Skin of body (tissue), 1 donor: ENCODE measurements at regions not wholly inside any gene's neighbourhood (a gene's known extent, or its start where the extent isn't known, plus 50 kb on each side); places are given as distances from the start of the nearest gene placed in this dataset.

Experiments used
- DNase-seq: peaks from one replicate; lab custom pipeline; 2025; lab: John Stamatoyannopoulos, UW

DNA sequence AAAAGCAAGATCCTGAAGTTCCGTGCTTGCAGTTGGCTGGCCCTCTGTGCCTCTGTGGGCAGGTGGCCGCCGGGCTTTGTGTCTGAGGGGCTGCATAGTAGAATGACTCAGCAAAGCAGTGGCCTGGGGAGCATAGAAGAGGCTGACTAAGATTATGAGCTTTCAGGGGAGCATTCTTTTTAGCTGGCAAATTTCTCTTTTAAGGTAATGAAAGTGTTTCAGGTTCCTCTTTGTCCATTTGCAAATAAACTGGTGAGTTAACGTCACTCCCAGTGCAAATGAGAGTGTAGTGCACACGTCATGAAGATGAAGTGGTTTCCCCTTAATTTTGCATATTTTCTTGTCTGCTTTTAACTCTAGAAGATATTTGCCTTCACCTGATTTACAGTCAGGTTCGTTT is 98.6 kb downstream of the BCL2L11 start:
- DNase-seq: no peak

DNA sequence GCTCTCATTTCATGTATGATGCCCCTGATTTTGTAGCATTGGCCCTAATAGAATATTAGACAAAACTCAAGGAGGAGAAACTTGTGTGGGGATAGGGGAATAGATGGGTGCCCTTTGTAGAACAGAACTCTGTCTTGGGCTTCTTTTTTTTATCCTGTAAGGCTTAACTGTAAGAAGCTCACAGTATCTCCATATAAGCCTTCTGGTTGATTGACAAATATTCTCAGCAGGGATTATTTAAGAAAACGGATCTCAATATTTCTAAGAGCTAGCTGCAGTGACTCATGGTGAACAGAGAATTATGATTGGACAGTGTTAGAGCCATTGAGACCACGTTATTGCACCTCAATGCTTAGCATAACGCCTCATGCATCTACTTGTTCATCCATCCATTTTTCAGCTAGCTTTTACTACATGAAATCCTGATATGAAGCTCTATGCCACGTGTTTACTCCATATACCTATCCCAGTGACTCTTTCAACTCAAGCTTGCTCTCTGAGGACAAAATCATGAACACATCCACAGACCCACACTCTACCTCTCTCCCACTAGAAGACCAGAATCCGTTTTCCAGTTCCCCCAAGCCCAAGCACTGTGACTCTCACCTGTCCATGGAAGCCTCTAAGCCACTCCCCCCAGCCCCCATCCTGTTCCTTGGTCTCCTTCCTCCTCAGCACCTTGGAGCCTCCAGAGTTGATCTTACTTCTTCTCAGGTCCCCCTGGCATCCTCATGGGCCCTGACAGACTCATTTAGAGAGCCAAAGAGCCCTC is 99.2 kb downstream of the BCL2L11 start:
- DNase-seq: no peak

- no peak for DNase-seq
Observed at GRCh38 chr2:111220962-111221361, 100.2 kb downstream of the BCL2L11 start.

DNA sequence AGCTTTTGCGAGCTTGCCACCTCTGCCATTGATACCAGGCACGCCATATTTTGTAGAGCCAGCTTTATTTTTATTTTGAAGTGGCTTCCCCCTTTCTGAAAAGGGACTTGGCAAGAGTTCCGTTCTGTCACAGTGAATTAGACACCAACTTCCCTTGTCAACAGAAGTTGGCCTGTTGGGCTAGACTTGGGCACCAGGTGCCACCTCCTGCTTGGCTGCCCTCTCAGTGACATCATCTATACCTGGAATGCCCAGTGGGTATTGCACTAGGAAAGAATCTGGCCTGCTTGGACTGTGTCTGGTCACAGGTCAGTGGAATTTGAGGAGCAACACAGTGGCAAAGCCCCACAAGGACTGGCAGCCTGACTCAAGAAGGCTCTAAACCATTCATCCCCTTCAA is 101.0 kb downstream of the BCL2L11 start:
- no peak for DNase-seq

- no peak for DNase-seq
Observed at GRCh38 chr2:111222204-111222866, 101.6 kb downstream of the BCL2L11 start.

DNA sequence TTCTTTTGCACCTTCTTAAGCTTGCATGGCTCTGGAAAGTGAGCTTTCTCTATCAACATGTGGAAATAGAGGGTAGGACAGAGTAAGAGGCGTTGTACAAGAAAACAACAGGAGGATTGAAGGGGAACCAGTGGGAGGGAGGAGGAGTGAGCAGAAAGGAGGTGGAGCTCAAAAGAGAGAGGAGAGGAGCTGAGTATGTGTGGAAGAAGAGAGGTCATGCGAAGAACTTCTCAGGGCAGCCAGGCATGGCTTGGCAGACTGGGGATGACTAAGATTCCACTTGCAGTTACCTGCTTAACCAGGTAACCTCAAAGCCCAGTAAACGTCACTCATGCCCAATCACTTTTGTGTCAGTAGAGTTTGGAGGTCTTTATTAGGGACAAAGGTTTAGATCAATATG is 105.1 kb downstream of the BCL2L11 start:
- no peak for DNase-seq

DNA sequence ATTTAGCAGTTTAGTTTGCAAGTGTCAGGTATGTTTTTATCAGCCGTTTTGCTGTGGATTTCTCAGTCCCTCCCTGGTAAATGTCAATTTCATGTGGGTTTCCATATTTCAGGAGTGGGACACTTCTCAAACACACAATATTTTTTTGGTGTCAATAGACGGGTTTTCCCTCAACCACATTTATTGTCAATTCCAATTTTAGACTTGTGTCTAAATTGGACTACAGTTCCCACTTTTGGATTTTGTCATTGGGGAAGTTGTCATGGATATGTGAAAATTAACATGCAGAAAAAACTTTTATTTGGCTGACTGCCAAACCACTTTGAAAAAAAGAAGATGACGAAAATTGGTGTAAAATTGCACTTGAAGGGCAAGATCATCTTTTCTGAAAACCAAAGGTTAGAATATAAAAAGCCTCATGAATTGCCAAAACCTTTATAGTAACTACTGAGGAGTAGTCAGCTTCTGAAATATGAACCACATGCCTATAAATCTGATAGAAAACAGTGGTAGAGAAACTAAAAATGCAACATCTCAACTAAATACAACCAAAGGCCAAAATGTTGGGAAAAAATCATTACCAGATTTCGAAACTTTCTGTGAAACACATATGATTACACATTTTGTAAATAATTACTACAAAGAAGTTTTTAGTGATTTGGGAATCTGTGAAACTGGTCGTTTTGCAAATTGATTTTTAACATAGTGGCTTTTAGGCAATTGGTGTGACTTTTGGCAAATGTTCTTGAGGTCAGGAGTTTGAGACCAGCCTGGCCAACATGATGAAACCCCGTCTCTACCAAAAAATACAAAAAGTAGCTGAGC is 106.4 kb downstream of the BCL2L11 start:
- DNase-seq: peak; percentile 14

- DNase-seq: no peak
Observed at GRCh38 chr2:111227716-111228141, 107.0 kb downstream of the BCL2L11 start.

- DNase-seq: no peak
Observed at GRCh38 chr2:111231532-111232252, 111.0 kb downstream of the BCL2L11 start.

- no peak for DNase-seq
Observed at GRCh38 chr2:111235192-111236015, 114.7 kb downstream of the BCL2L11 start.

GRCh38 chr2:111236025-111236424 is 115.3 kb downstream of the BCL2L11 start:
- no peak for DNase-seq

DNA sequence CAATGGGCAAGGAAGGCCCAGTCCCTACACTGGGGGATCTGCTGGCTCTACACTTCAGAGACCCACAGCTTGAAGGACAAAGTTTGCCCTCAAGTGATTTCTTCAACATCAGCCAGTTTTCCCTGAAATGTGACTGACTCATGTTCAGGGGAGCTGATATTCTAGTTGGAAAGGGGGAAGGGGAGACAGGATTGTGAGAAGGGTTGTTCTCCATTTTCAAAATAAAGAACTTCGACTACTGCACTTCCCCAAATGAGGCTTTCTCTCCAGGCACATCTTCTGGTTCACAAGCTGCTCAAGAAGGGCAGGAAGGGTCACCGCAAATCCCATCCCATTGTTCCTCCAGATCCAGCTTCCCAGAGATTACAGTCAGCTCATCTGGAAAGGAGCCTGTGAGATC is 117.6 kb downstream of the BCL2L11 start:
- DNase-seq: no peak

DNA sequence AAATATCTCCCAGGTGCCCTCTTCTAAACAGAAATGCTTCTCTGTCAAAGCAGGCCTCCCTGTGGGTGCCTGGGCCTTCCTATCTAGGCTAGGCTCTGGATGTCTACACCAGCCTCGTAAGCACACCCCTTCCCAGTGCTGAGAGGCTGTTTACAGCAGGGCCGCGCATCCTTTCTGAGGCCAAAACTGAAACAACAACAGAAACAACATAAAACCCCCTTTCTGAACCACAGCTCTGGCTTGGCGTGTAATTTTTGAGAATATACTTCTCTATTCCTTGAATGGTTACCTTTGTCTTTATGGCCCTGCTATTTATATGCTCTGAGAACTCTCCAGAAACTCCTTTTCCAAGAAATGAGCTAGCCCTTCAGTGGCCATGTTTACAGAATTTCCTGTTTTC is 118.4 kb downstream of the BCL2L11 start:
- DNase-seq: no peak

GRCh38 chr2:111239581-111240249 is 119.0 kb downstream of the BCL2L11 start:
- DNase-seq: no peak

DNA sequence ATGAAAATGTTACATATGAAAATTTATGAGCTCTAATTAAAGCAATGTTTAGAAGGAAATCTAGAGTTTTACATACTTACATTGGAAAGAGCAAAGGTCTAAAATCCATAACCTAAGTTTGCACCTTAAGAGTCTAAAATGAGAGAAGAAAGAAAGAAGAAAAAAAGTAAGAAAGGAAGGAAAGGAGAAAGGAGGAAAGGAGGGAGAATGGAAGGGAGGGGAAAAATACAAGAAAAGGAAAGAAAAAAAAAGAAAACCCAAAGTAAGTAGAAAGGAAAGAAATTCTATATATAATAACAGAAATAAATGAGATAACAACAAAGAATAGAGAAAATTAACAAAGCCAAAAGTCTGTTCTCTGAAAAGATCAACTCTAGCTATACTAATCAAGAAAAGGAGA is 122.6 kb downstream of the BCL2L11 start:
- no peak for DNase-seq

DNA sequence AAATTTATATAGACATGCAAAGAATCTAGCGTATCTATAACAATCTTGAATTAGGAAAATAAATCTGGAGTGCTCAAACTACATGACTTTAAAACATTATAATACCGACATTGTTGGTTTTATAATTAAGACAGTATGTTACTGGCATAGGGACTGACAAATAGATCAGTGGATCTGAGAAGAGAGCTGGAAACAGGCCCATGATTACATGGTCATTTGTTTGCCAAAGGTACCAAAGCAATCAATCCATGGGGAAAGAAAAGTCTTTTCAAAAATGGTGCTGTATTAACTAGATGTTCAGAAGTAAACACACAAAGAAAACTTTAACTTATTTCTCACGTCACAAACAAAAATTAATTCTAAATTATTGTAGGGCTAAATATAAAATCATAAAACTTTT is 124.2 kb downstream of the BCL2L11 start:
- DNase-seq: no peak

DNA sequence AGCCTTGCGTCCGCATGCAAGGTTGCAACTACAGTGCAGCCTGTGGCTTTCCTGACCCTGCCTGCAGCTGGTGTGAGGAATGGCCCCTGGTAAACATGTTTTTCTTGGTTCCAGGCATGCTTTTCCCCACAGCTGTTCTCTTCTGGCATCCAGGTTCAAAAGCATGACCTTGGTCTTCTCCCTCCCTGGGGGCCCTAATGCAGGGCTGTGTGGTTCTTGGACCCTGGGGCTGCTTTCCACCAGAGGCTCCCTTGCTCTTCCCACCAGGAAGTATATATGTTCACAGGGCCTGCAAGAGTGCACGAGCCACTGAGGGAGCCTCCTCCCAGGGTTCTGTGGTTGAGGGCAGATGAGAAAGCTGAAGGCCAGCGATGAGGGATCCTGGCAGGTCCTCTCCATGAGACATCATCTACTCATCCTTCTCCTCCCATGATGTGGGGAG is 125.9 kb downstream of the BCL2L11 start:
- no peak for DNase-seq

- DNase-seq: no peak
Observed at GRCh38 chr2:111247491-111247890, 126.8 kb downstream of the BCL2L11 start.

DNA sequence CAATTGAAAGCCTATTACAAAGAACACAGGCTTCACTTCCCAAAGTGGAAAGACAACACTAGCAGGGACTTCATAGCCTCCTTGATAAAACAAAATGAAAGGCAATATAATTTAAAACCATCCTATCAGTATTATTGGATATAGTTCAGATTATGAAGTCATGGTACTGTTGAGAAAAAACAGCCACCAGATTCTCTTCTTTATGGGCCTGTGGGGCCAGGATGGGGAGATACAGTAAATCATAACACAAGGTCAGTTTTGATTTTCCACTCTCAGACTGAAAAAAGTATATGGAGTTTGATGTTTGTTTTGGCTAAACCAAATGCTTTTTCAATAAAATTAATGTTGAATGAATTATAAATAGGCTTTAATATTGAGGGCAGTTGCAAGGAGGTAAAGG is 129.1 kb downstream of the BCL2L11 start:
- DNase-seq: no peak

DNA sequence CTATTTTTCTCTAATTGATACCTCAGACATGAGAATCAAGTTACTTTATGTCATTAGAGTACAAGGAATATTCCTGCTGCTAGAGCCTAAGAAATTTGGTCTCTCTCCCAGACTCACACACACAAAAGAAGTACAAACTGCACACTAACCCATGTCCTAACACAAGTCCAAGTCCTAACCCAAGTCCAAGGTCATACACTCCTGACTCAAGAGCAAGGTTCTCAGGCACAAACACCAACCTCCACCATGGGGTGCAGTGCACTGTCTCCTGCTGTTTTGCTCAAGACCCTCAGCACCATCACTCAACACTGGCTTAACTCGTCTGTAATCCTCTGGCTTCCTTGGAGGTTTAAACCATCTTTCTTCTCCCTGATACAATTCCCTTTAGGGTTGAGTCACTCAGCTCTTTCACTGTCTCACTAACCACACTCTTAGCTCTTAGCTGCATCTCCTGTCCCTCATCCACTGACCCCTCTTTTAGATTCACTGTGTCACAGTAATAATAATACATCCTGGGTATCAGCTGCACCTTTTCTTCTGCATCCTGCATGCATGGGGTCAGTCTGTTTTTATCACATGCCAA is 129.8 kb downstream of the BCL2L11 start:
- DNase-seq: no peak
